ENCODE measurements at regions not wholly inside any gene's neighbourhood (a gene's known extent, or its start where the extent isn't known, plus 50 kb on each side); places are given as distances from the start of the nearest gene placed in this dataset.
A peak's percentile ranks its signal among the peaks of the same experiment; 100 is the strongest.

- no peak for TF ChIP-seq CTCF (IDR thresholded peaks at IDR 0.05)
- no peak for TF ChIP-seq POLR2A (IDR thresholded peaks at IDR 0.05)
- Histone ChIP-seq H3K4me1 (no peaks in the 10 kb centered on the region), H3K27me3 (no peaks in the 10 kb centered on the region), H3K9me3 (no peaks in the 10 kb centered on the region), H3K27ac (no peak overlapping the region), H3K36me3 (no peaks in the 10 kb centered on the region), H3K4me3 (no peak overlapping the region)
- DNase-seq, result peak in 1 of 3 donors; percentile 46
Measured at GRCh38 chr4:24730256-24731001, 64.9 kb upstream of the SOD3 start.

- H3K27ac ChIP-seq, result no peak overlapping the region
- DNase-seq, result no peak
- TF ChIP-seq POLR2A (IDR thresholded peaks at IDR 0.05), result no peak
- TF ChIP-seq CTCF (IDR thresholded peaks at IDR 0.05), result no peak
- H3K27me3 ChIP-seq, result no peaks in the 10 kb centered on the region
- no peaks in the 10 kb centered on the region for H3K4me1 ChIP-seq
- no peaks in the 10 kb centered on the region for H3K9me3 ChIP-seq
- no peaks in the 10 kb centered on the region for H3K36me3 ChIP-seq
- no peak overlapping the region for H3K4me3 ChIP-seq
Measured at GRCh38 chr4:24731448-24731847, 63.9 kb upstream of the SOD3 start.

GRCh38 chr4:24734511-24734910 is 60.9 kb upstream of the SOD3 start:
- no peaks in the 10 kb centered on the region for H3K36me3 ChIP-seq

GRCh38 chr4:24736066-24736465 is 59.3 kb upstream of the SOD3 start:
- H3K27ac ChIP-seq, result no peak overlapping the region
- H3K27me3 ChIP-seq, result no peaks in the 10 kb centered on the region
- H3K9me3 ChIP-seq, result no peaks in the 10 kb centered on the region
- TF ChIP-seq CTCF (IDR thresholded peaks at IDR 0.05) (peak in 3 of 6 experiments; percentile 9 to 30 (median 11)), POLR2A (IDR thresholded peaks at IDR 0.05) (no peak)
- H3K36me3 ChIP-seq, result no peaks in the 10 kb centered on the region
- no peaks in the 10 kb centered on the region for H3K4me1 ChIP-seq
- no peak for DNase-seq
- H3K4me3 ChIP-seq, result no peak overlapping the region

More at GRCh38 chr4:24734511-24734910, 60.9 kb upstream of the SOD3 start:
- Histone ChIP-seq H3K4me1 (no peaks in the 10 kb centered on the region), H3K27ac (no peak overlapping the region), H3K27me3 (no peaks in the 10 kb centered on the region), H3K9me3 (no peaks in the 10 kb centered on the region), H3K4me3 (no peak overlapping the region)
- TF ChIP-seq CTCF (IDR thresholded peaks at IDR 0.05) (no peak), POLR2A (IDR thresholded peaks at IDR 0.05) (no peak)
- no peak for DNase-seq

GRCh38 chr4:24741910-24742309 is 53.5 kb upstream of the SOD3 start:
- Histone ChIP-seq H3K4me1 (no peaks in the 10 kb centered on the region), H3K27me3 (no peaks in the 10 kb centered on the region), H3K4me3 (no peak overlapping the region), H3K9me3 (no peaks in the 10 kb centered on the region), H3K36me3 (no peaks in the 10 kb centered on the region), H3K27ac (no peak overlapping the region)
- TF ChIP-seq CTCF (IDR thresholded peaks at IDR 0.05) (no peak), POLR2A (IDR thresholded peaks at IDR 0.05) (no peak)
- DNase-seq, result no peak

All from Peyer's patch (tissue), 4 donors.